ENCODE measurements at regions not wholly inside any gene's neighbourhood (a gene's known extent, or its start where the extent isn't known, plus 50 kb on each side); places are given as distances from the start of the nearest gene placed in this dataset.

DNA sequence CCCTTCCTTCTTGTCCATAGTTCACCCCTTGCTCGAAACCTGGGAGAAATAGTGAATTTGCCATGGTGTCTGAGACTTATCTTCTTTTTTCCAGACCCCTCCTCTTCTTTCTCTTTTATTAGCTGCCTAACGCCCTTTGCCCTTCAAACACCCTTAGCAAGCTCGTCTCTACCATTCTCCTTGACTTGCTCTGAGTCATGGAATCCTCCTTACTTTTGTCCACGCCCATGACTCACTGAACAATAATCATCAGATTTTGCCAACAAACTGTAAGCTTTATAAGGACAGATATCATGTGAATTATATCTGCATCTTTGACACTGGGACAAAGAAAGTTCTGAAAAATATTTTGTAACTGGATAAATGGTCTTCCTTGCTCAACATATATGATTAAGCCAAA, 67.1 kb upstream of the CNTNAP5 start:
- POLR2A ChIA-PET, result no interaction called here
- in situ Hi-C loops (cut with HindIII; ENCODE audit: low pct_unique_long_range_greater_than_20kb, low sequenced_read_pairs) (no loop called here), intact Hi-C loops (cut with micrococcal nuclease; ENCODE audit: unreplicated experiment) (no loop called here)
- H3K4me1 ChIP-seq (ENCODE audit: control insufficient read depth, insufficient read depth, low read length), result no peaks in the 10 kb centered on the region
- no peaks in the 10 kb centered on the region for H3K36me3 ChIP-seq (ENCODE audit: control insufficient read depth, insufficient read depth, low read length)
- H3K27me3 ChIP-seq (ENCODE audit: control insufficient read depth, insufficient read depth, low read length), result no peaks in the 10 kb centered on the region
- DNase-seq (ENCODE audit: low read depth, low spot score) (no peak), ATAC-seq (no peak)
- no peak overlapping the region for H3K4me3 ChIP-seq (ENCODE audit: low read depth in 2 of 2, low read length in 2 of 2)
- TF ChIP-seq, protein P1, sequence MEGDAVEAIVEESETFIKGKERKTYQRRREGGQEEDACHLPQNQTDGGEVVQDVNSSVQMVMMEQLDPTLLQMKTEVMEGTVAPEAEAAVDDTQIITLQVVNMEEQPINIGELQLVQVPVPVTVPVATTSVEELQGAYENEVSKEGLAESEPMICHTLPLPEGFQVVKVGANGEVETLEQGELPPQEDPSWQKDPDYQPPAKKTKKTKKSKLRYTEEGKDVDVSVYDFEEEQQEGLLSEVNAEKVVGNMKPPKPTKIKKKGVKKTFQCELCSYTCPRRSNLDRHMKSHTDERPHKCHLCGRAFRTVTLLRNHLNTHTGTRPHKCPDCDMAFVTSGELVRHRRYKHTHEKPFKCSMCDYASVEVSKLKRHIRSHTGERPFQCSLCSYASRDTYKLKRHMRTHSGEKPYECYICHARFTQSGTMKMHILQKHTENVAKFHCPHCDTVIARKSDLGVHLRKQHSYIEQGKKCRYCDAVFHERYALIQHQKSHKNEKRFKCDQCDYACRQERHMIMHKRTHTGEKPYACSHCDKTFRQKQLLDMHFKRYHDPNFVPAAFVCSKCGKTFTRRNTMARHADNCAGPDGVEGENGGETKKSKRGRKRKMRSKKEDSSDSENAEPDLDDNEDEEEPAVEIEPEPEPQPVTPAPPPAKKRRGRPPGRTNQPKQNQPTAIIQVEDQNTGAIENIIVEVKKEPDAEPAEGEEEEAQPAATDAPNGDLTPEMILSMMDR (IDR thresholded peaks at IDR 0.05), result no peak
- TF ChIP-seq, protein P2, sequence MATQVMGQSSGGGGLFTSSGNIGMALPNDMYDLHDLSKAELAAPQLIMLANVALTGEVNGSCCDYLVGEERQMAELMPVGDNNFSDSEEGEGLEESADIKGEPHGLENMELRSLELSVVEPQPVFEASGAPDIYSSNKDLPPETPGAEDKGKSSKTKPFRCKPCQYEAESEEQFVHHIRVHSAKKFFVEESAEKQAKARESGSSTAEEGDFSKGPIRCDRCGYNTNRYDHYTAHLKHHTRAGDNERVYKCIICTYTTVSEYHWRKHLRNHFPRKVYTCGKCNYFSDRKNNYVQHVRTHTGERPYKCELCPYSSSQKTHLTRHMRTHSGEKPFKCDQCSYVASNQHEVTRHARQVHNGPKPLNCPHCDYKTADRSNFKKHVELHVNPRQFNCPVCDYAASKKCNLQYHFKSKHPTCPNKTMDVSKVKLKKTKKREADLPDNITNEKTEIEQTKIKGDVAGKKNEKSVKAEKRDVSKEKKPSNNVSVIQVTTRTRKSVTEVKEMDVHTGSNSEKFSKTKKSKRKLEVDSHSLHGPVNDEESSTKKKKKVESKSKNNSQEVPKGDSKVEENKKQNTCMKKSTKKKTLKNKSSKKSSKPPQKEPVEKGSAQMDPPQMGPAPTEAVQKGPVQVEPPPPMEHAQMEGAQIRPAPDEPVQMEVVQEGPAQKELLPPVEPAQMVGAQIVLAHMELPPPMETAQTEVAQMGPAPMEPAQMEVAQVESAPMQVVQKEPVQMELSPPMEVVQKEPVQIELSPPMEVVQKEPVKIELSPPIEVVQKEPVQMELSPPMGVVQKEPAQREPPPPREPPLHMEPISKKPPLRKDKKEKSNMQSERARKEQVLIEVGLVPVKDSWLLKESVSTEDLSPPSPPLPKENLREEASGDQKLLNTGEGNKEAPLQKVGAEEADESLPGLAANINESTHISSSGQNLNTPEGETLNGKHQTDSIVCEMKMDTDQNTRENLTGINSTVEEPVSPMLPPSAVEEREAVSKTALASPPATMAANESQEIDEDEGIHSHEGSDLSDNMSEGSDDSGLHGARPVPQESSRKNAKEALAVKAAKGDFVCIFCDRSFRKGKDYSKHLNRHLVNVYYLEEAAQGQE (IDR thresholded peaks at IDR 0.05; ENCODE audit: insufficient read depth in 1 of 2, low read depth in 2 of 2, low read length in 1 of 2), result no peak
- TF ChIP-seq SIN3A (IDR thresholded peaks at IDR 0.05; ENCODE audit: borderline replicate concordance, insufficient read depth, low read depth, low read length), result no peak
- no peak for TF ChIP-seq POLR2AphosphoS5 (IDR thresholded peaks at IDR 0.05; ENCODE audit: low read depth, low read length)
- no peak for TF ChIP-seq TCF7L2 (IDR thresholded peaks at IDR 0.05; ENCODE audit: low read depth, low read length)
- CTCF ChIA-PET, result no interaction called here
- no TSS peak for BruUV-seq (replicated peaks)
- H3K9me3 ChIP-seq (ENCODE audit: control insufficient read depth, insufficient read depth, low read depth, low read length), result peaks cover 4% of the 10 kb centered on the region; the same call in 1 of the 2 replicates
- no peak overlapping the region for H3K27ac ChIP-seq (ENCODE audit: low read length)

DNA sequence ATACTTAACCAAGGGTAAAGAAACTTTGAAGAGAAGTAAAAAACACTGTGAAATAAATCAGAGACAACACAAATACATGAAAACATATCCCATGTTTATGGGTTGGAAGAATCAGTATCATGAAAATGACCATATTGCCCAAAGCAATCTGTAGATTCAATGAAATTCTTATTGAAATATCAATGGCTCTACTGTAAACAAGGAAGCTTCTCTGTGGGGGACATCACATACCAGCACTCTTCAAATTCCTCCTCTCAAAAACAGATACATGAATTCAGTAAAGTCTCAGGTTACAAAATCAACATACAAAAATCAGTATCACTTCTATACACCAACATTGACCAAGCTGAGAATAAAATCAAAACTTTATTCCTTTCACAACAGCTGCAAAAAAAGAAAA, 63.5 kb upstream of the CNTNAP5 start:
- H3K9me3 ChIP-seq (ENCODE audit: control insufficient read depth, insufficient read depth, low read depth, low read length), result no peaks in the 10 kb centered on the region
- DNase-seq (ENCODE audit: low read depth, low spot score) (no peak), ATAC-seq (no peak)
- ChIA-PET POLR2A (no interaction called here), CTCF (no interaction called here)
- no peak overlapping the region for H3K27ac ChIP-seq (ENCODE audit: low read length)
- in situ Hi-C loops (cut with HindIII; ENCODE audit: low pct_unique_long_range_greater_than_20kb, low sequenced_read_pairs) (no loop called here), intact Hi-C loops (cut with micrococcal nuclease; ENCODE audit: unreplicated experiment) (no loop called here)
- no peaks in the 10 kb centered on the region for H3K27me3 ChIP-seq (ENCODE audit: control insufficient read depth, insufficient read depth, low read length)
- BruUV-seq (replicated peaks), result no TSS peak
- no peaks in the 10 kb centered on the region for H3K36me3 ChIP-seq (ENCODE audit: control insufficient read depth, insufficient read depth, low read length)
- no peak for TF ChIP-seq TCF7L2 (IDR thresholded peaks at IDR 0.05; ENCODE audit: low read depth, low read length)
- TF ChIP-seq, protein P2 (IDR thresholded peaks at IDR 0.05; ENCODE audit: insufficient read depth in 1 of 2, low read depth in 2 of 2, low read length in 1 of 2), result no peak
- no peak for TF ChIP-seq POLR2AphosphoS5 (IDR thresholded peaks at IDR 0.05; ENCODE audit: low read depth, low read length)
- TF ChIP-seq SIN3A (IDR thresholded peaks at IDR 0.05; ENCODE audit: borderline replicate concordance, insufficient read depth, low read depth, low read length), result no peak
- no peak overlapping the region for H3K4me3 ChIP-seq (ENCODE audit: low read depth in 2 of 2, low read length in 2 of 2)
- no peaks in the 10 kb centered on the region for H3K4me1 ChIP-seq (ENCODE audit: control insufficient read depth, insufficient read depth, low read length)

All from Panc1 (cell line).